ENCODE measurements at regions not wholly inside any gene's neighbourhood (a gene's known extent, or its start where the extent isn't known, plus 50 kb on each side); places are given as distances from the start of the nearest gene placed in this dataset.

DNA sequence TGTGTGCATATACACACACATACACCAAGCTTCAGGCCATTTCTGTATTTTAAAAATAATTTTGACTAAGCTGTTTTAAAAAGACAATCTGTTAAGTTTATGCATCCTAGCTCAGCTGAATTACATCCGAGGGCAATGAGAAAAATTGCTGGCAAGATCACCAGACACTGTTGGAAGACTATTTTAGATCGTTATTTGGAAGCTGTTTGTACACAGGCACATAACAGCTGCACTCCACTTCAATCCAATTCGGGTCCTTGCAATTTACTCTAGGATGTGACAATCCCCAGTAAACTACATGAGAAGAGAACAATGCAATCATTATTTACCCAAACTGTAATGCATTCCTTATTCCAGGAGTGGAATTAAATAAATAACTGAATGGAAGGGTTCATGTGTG lies 79.3 kb upstream of the RASA1 start:
- Histone ChIP-seq H3K9me3 (no peaks in the 10 kb centered on the region), H3K4me3 (no peak overlapping the region), H3K36me3 (no peaks in the 10 kb centered on the region), H3K27me3 (no peaks in the 10 kb centered on the region), H3K27ac (no peak overlapping the region), H3K4me1 (no peaks in the 10 kb centered on the region)
- WGBS, 2 donors (ENCODE audit: low coverage in 1 of 2), result 19 to 36% methylated on average over 3 of the region's 3 CpGs
- intact Hi-C loops (cut with DNase I; ENCODE audit: low total_unique reads), result no loop called here
- in situ Hi-C loops (cut with MboI; ENCODE audit: low pct_ligation_motif_present in 1 of 4, low pct_unique_long_range_greater_than_20kb in 1 of 4, low sequenced_read_pairs in 3 of 4), result no loop called here
- no peak for TF ChIP-seq POLR2A (IDR thresholded peaks at IDR 0.05)
- no peak for TF ChIP-seq EP300 (IDR thresholded peaks at IDR 0.05; ENCODE audit: low read depth)
- TF ChIP-seq POLR2AphosphoS5 (IDR thresholded peaks at IDR 0.05), result no peak
- TF ChIP-seq, protein P1, sequence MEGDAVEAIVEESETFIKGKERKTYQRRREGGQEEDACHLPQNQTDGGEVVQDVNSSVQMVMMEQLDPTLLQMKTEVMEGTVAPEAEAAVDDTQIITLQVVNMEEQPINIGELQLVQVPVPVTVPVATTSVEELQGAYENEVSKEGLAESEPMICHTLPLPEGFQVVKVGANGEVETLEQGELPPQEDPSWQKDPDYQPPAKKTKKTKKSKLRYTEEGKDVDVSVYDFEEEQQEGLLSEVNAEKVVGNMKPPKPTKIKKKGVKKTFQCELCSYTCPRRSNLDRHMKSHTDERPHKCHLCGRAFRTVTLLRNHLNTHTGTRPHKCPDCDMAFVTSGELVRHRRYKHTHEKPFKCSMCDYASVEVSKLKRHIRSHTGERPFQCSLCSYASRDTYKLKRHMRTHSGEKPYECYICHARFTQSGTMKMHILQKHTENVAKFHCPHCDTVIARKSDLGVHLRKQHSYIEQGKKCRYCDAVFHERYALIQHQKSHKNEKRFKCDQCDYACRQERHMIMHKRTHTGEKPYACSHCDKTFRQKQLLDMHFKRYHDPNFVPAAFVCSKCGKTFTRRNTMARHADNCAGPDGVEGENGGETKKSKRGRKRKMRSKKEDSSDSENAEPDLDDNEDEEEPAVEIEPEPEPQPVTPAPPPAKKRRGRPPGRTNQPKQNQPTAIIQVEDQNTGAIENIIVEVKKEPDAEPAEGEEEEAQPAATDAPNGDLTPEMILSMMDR (IDR thresholded peaks at IDR 0.05), result no peak
- DNase-seq, result no peak

DNA sequence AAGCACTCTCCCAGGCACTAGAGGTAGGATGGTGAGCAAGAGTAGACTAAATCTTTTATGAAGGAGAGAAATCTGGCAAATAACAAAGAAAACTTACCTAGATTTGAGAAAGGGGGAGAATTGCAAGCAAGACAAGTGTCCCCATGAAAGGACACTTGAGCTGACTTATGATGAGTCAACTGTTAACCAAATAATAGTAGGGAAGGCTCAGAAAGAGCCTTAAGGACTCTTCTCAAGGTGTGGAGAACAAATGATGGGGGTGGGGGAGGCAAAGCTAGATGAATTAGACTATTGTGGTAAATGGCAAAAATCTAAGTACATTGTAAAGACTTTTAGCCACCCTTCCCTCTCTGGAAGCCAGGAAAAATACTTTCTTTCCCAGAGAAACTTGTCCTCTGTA lies 77.6 kb upstream of the RASA1 start:
- intact Hi-C loops (cut with DNase I; ENCODE audit: low total_unique reads), result no loop called here
- Histone ChIP-seq H3K27me3 (no peaks in the 10 kb centered on the region), H3K36me3 (no peaks in the 10 kb centered on the region), H3K4me1 (no peaks in the 10 kb centered on the region), H3K9me3 (no peaks in the 10 kb centered on the region), H3K4me3 (no peak overlapping the region), H3K27ac (no peak overlapping the region)
- in situ Hi-C loops (cut with MboI; ENCODE audit: low pct_ligation_motif_present in 1 of 4, low pct_unique_long_range_greater_than_20kb in 1 of 4, low sequenced_read_pairs in 3 of 4), result no loop called here
- TF ChIP-seq POLR2AphosphoS5 (IDR thresholded peaks at IDR 0.05), result no peak
- no peak for TF ChIP-seq EP300 (IDR thresholded peaks at IDR 0.05; ENCODE audit: low read depth)
- no peak for DNase-seq

DNA sequence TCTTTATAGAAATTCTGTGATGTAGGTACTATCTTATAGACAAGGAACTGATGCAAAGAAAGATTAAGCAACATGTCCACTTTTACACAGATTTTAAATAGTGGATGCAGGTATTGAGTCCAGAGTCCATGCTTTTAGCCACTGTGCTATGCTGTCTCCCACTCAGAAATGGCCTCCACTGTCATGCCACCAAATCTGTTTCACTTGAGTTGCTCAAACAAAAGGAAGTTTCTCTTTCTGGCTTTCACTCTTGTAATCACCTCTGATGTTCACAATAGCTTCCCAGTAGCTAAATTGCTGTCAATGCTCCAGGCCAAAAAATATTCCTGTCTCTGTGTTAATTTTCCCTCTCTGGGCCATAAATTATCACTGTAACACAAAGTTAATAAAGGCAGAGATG lies 77.0 kb upstream of the RASA1 start:
- TF ChIP-seq POLR2AphosphoS5 (IDR thresholded peaks at IDR 0.05) (no peak), POLR2A (IDR thresholded peaks at IDR 0.05) (no peak), EP300 (IDR thresholded peaks at IDR 0.05; ENCODE audit: low read depth) (no peak)
- TF ChIP-seq, protein P1 (IDR thresholded peaks at IDR 0.05), result no peak
- Histone ChIP-seq H3K36me3 (no peaks in the 10 kb centered on the region), H3K27ac (no peak overlapping the region), H3K4me1 (no peaks in the 10 kb centered on the region), H3K4me3 (no peak overlapping the region), H3K27me3 (no peaks in the 10 kb centered on the region), H3K9me3 (no peaks in the 10 kb centered on the region)
- in situ Hi-C loops (cut with MboI; ENCODE audit: low pct_ligation_motif_present in 1 of 4, low pct_unique_long_range_greater_than_20kb in 1 of 4, low sequenced_read_pairs in 3 of 4), result no loop called here
- DNase-seq, result no peak
- intact Hi-C loops (cut with DNase I; ENCODE audit: low total_unique reads), result no loop called here

DNA sequence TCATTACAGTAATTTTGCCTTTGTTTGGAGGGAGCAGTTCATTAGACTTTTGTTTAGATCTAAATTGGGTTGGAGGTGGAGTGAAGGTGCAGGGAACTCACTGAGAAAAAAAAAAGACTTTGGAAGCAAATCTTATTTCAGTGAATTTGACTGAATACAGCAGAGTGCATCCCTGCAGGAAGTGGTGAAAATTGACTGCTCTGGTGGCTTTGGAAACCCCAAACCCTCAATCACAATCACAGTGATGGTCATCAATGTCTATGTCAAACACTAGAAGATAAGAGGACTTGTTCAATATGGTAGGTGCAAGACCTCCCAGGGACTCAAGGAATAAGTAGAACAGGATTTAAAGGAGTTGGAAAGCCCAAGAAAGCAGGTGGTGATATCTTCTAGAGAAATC lies 76.0 kb upstream of the RASA1 start:
- intact Hi-C loops (cut with DNase I; ENCODE audit: low total_unique reads), result no loop called here

DNA sequence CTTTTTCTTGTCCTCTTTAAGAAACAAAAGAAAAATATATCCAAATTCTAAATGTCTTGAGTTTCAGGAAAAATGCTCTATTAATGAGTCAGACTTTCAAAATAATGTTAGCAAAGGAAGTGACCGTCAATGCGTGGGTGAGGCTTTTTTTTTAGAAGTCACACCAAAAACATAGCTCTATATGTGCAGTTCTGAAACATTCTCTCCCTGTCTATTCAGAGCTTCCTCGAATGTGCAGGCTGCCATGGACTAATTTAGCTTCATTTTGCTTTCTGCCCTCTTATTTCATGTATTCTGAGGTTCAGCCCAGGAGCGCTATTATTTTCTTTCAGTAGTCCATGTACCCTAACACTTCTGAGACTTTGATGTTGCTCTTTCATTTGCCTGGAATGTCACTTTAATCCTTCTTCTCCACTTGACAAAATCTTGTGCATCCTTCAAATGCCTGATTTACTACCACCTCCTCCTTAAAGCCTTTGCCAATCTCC lies 72.5 kb upstream of the RASA1 start:
- Histone ChIP-seq H3K4me1 (no peaks in the 10 kb centered on the region), H3K9me3 (no peaks in the 10 kb centered on the region), H3K4me3 (no peak overlapping the region), H3K36me3 (no peaks in the 10 kb centered on the region), H3K27ac (no peak overlapping the region), H3K27me3 (no peaks in the 10 kb centered on the region)
- in situ Hi-C loops (cut with MboI; ENCODE audit: low pct_ligation_motif_present in 1 of 4, low pct_unique_long_range_greater_than_20kb in 1 of 4, low sequenced_read_pairs in 3 of 4), result no loop called here
- WGBS, 2 donors (ENCODE audit: low coverage in 1 of 2), result 60% methylated on average over 4 of the region's 4 CpGs
- no peak for DNase-seq
- TF ChIP-seq POLR2AphosphoS5 (IDR thresholded peaks at IDR 0.05), result no peak
- TF ChIP-seq POLR2A (IDR thresholded peaks at IDR 0.05), result no peak
- intact Hi-C loops (cut with DNase I; ENCODE audit: low total_unique reads), result no loop called here

More for the DNA sequence above, 76.0 kb upstream of the RASA1 start:
- H3K9me3 ChIP-seq, result no peaks in the 10 kb centered on the region
- H3K36me3 ChIP-seq, result no peaks in the 10 kb centered on the region
- DNase-seq, result no peak
- no peak for TF ChIP-seq POLR2AphosphoS5 (IDR thresholded peaks at IDR 0.05)
- TF ChIP-seq EP300 (IDR thresholded peaks at IDR 0.05; ENCODE audit: low read depth), result no peak
- TF ChIP-seq, protein P1 (IDR thresholded peaks at IDR 0.05), result no peak
- TF ChIP-seq POLR2A (IDR thresholded peaks at IDR 0.05), result no peak
- no peak overlapping the region for H3K4me3 ChIP-seq
- no peak overlapping the region for H3K27ac ChIP-seq
- H3K4me1 ChIP-seq, result no peaks in the 10 kb centered on the region
- H3K27me3 ChIP-seq, result no peaks in the 10 kb centered on the region
- in situ Hi-C loops (cut with MboI; ENCODE audit: low pct_ligation_motif_present in 1 of 4, low pct_unique_long_range_greater_than_20kb in 1 of 4, low sequenced_read_pairs in 3 of 4), result no loop called here
